Liver (tissue), 3 donors: ENCODE measurements at regions not wholly inside any gene's neighbourhood (a gene's known extent, or its start where the extent isn't known, plus 50 kb on each side); places are given as distances from the start of the nearest gene placed in this dataset.
"Not testable (repeated sequence)": the region's sequence is repeated elsewhere in the genome, so short reads cannot be mapped to it uniquely, and the experiment has no call there.

ENCODE experiments used
- ATF3 ChIP-seq: IDR thresholded peaks from 2 replicates; pipeline ENCODE4 v1.6.1; 2016; ENCODE audit warnings: antibody characterized with exemption
- GABPA ChIP-seq, 2 donors: IDR thresholded peaks in 1 of 2; conservative IDR thresholded peaks in 1 of 2; 2 replicates each; pipeline ENCODE4 v1.6.1; 2016; ENCODE audit warnings: antibody characterized with exemption in 2 of 2, mild to moderate bottlenecking in 1 of 2, moderate library complexity in 1 of 2
- REST ChIP-seq: IDR thresholded peaks from 2 replicates; pipeline ENCODE4 v1.6.1; 2016; ENCODE audit warnings: antibody characterized with exemption, mild to moderate bottlenecking
- SP1 ChIP-seq: IDR thresholded peaks from 2 replicates; pipeline ENCODE4 v1.6.1; 2018; ENCODE audit warnings: antibody characterized with exemption, mild to moderate bottlenecking
- ZBTB33 ChIP-seq: IDR thresholded peaks from 2 replicates; pipeline ENCODE4 v1.6.1; 2016; ENCODE audit warnings: antibody characterized with exemption
- TF ChIP-seq, protein P1 (sequence below): fragments of 150-350 bp; IDR thresholded peaks from 2 replicates; pipeline ENCODE4 v1.5.1; 2017; ENCODE audit warnings: improper control_type of control experiment, low read depth, low read length; ENCODE audit not compliant: missing input control
- TF ChIP-seq, protein P2 (sequence below): IDR thresholded peaks from 2 replicates; pipeline ENCODE4 v1.6.1; 2016; ENCODE audit warnings: antibody characterized with exemption
- donor health status: healthy.
- donor health status: healthy.

DNA sequence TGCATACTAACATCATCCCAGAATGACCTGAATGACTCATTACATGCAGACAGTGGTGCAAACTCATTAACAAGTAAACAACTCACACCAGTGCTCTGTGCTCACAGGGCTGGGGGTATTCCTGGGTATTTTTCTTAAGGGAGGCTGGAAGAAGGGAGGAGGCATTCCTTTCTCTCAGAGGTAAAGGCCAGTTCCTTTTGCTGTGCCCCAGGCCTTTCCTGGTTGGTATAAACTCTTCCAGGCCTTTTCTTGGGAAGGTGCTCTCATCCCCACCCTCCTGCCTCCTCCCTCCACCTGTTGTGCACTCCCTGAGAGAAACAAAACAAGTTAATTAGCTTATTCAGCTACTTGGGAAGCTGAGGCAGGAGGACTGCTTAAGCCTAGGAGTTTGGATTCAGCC lies 4779.2 kb upstream of the OR11H1 start:
- TF ChIP-seq ATF3; GABPA (IDR thresholded peaks at IDR 0.05 in 1 of 2, conservative IDR thresholded peaks at IDR 0.05 in 1 of 2); REST; SP1; ZBTB33: not testable (repeated sequence)
- TF ChIP-seq, protein P1, sequence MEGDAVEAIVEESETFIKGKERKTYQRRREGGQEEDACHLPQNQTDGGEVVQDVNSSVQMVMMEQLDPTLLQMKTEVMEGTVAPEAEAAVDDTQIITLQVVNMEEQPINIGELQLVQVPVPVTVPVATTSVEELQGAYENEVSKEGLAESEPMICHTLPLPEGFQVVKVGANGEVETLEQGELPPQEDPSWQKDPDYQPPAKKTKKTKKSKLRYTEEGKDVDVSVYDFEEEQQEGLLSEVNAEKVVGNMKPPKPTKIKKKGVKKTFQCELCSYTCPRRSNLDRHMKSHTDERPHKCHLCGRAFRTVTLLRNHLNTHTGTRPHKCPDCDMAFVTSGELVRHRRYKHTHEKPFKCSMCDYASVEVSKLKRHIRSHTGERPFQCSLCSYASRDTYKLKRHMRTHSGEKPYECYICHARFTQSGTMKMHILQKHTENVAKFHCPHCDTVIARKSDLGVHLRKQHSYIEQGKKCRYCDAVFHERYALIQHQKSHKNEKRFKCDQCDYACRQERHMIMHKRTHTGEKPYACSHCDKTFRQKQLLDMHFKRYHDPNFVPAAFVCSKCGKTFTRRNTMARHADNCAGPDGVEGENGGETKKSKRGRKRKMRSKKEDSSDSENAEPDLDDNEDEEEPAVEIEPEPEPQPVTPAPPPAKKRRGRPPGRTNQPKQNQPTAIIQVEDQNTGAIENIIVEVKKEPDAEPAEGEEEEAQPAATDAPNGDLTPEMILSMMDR, result not testable (repeated sequence)
- TF ChIP-seq, protein P2, sequence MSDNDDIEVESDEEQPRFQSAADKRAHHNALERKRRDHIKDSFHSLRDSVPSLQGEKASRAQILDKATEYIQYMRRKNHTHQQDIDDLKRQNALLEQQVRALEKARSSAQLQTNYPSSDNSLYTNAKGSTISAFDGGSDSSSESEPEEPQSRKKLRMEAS, result not testable (repeated sequence)
